H1 (cell line): ENCODE measurements at regions not wholly inside any gene's neighbourhood (a gene's known extent, or its start where the extent isn't known, plus 50 kb on each side); places are given as distances from the start of the nearest gene placed in this dataset.

ENCODE experiments used
- CTCF ChIA-PET: fragments of 300-600 bp; sonication (Branson Sonifier 250); formaldehyde crosslinking; loops from one replicate; lab custom pipeline; 2021; ENCODE audit not compliant: partially characterized antibody; lab: Charles Lee
- POLR2A ChIA-PET: fragments of 300-600 bp; sonication (Branson Sonifier 250); formaldehyde crosslinking; loops from one replicate; lab custom pipeline; 2021; ENCODE audit warnings: inconsistent platforms; ENCODE audit not compliant: partially characterized antibody; lab: Charles Lee
- DNase-seq, 2 experiments: peaks; one replicate each; pipeline versions ENCODE4 v3.0.0 to v3.0.0-alpha.2; 2010 to 2022; ENCODE audit warnings: low spot score in 2 of 2, low read depth in 1 of 2, mixed read lengths in 1 of 2
- FAIRE-seq: peaks from 2 replicates; lab custom pipeline; 2011; peaks lifted over from hg19 to GRCh38; lab: Jason Lieb, UNC
- H2AFZ ChIP-seq: 2 replicates; pipeline ENCODE4 v1.8.1; 2012; ENCODE audit warnings: low read length, inconsistent platforms
- H2AK5ac ChIP-seq: 2 replicates; pipeline ENCODE4 v1.6.1; 2013; ENCODE audit warnings: low read depth, low read length
- H2BK120ac ChIP-seq: replicated peaks from 2 replicates; pipeline ENCODE3; 2013; ENCODE audit warnings: low read depth, low read length, inconsistent platforms
- H2BK12ac ChIP-seq: 2 replicates; pipeline ENCODE4 v1.6.1; 2013; ENCODE audit warnings: low read depth, low read length
- H2BK15ac ChIP-seq: 2 replicates; pipeline ENCODE4 v1.6.1; 2013; ENCODE audit warnings: low read length
- H2BK20ac ChIP-seq: 2 replicates; pipeline ENCODE4 v1.6.1; 2013; ENCODE audit warnings: low read length
- H2BK5ac ChIP-seq: 2 replicates; pipeline ENCODE4 v1.6.1; 2013; ENCODE audit warnings: low read depth, low read length
- H3K14ac ChIP-seq: 2 replicates; pipeline ENCODE4 v1.6.1; 2013; ENCODE audit warnings: inconsistent platforms; ENCODE audit not compliant: insufficient read length
- H3K18ac ChIP-seq: 2 replicates; pipeline ENCODE4 v1.6.1; 2013; ENCODE audit warnings: low read length; ENCODE audit errors: extremely low read depth
- H3K23ac ChIP-seq: 2 replicates; pipeline ENCODE4 v1.6.1; 2013; ENCODE audit warnings: inconsistent platforms; ENCODE audit not compliant: insufficient read length
- H3K23me2 ChIP-seq: 2 replicates; pipeline ENCODE4 v1.6.1; 2013; ENCODE audit warnings: low read depth, low read length
- H3K27ac ChIP-seq: 2 replicates; pipeline ENCODE4 v1.6.1; 2011; ENCODE audit warnings: low read depth, low read length, inconsistent platforms
- H3K27me3 ChIP-seq, 4 experiments: replicated peaks in 1 of 4; 1 replicate in 1 of 4; 2 replicates in 3 of 4; pipeline versions ENCODE4 v1.6.1 to v1.8.1; 2011 to 2013; ENCODE audit warnings: low read length in 3 of 4, mild to moderate bottlenecking in 3 of 4, inconsistent platforms in 2 of 4, mixed read lengths in 2 of 4, moderate library complexity in 1 of 4; ENCODE audit not compliant: control insufficient read depth in 3 of 4, insufficient read depth in 3 of 4; ENCODE audit errors: extremely low read depth in 1 of 4
- H3K36me3 ChIP-seq, 4 experiments: 2 replicates each; pipeline versions ENCODE4 v1.6.1 to v1.8.1; 2011 to 2013; ENCODE audit warnings: mild to moderate bottlenecking in 4 of 4, low read length in 3 of 4, moderate library complexity in 2 of 4, control low read depth in 1 of 4, inconsistent platforms in 1 of 4; ENCODE audit not compliant: insufficient read depth in 4 of 4, control insufficient read depth in 2 of 4
- H3K4ac ChIP-seq: replicated peaks from 2 replicates; pipeline ENCODE3; 2013; ENCODE audit warnings: low read length, low read depth, mixed read lengths, inconsistent platforms; ENCODE audit not compliant: insufficient read length
- H3K4me1 ChIP-seq, 4 experiments: replicated peaks in 1 of 4; 1 replicate in 1 of 4; 2 replicates in 3 of 4; pipeline versions ENCODE4 v1.6.1 to v1.8.1; 2011 to 2013; ENCODE audit warnings: low read length in 3 of 4, inconsistent platforms in 2 of 4, mixed read lengths in 1 of 4; ENCODE audit not compliant: insufficient read depth in 4 of 4, control insufficient read depth in 3 of 4
- H3K4me2 ChIP-seq, 2 experiments: 2 replicates each; pipeline versions ENCODE4 v1.6.1 to v1.8.1; 2011 to 2013; ENCODE audit warnings: low read depth in 2 of 2, low read length in 2 of 2, control low read depth in 1 of 2, inconsistent platforms in 1 of 2, mild to moderate bottlenecking in 1 of 2; ENCODE audit not compliant: insufficient read depth in 1 of 2
- H3K4me3 ChIP-seq, 4 experiments: fragments of 200-600, 300-600 bp in 1 of 4; sonication (generic), shearing (Covaris generic), sonication (Bioruptor Twin) in 1 of 4; 2 replicates each; pipeline versions ENCODE4 v1.5.1 to v1.8.1; 2011 to 2016; ENCODE audit warnings: low read length in 4 of 4, low read depth in 3 of 4, control low read depth in 2 of 4, inconsistent platforms in 2 of 4, mild to moderate bottlenecking in 2 of 4, mixed read lengths in 1 of 4, moderate library complexity in 1 of 4; ENCODE audit not compliant: insufficient read depth in 2 of 4; ENCODE audit errors: extremely low read depth in 1 of 4
- H3K56ac ChIP-seq: replicated peaks from 2 replicates; pipeline ENCODE3; 2013; ENCODE audit warnings: low read depth, mild to moderate bottlenecking, mixed read lengths, low read length, inconsistent platforms; ENCODE audit not compliant: insufficient read length
- H3K79me1 ChIP-seq: 2 replicates; pipeline ENCODE4 v1.6.1; 2013; ENCODE audit warnings: low read depth, low read length, control low read depth
- H3K79me2 ChIP-seq, 2 experiments: 2 replicates each; pipeline versions ENCODE4 v1.6.1 to v1.8.1; 2012 to 2013; ENCODE audit warnings: low read length in 2 of 2, mild to moderate bottlenecking in 2 of 2, inconsistent platforms in 1 of 2; ENCODE audit not compliant: insufficient read depth in 2 of 2, control insufficient read depth in 1 of 2
- H3K9ac ChIP-seq, 4 experiments: replicated peaks in 1 of 4; 1 replicate in 1 of 4; 2 replicates in 3 of 4; pipeline versions ENCODE4 v1.6.1 to v1.8.1; 2011 to 2013; ENCODE audit warnings: low read depth in 3 of 4, low read length in 3 of 4, control low read depth in 2 of 4, mild to moderate bottlenecking in 2 of 4, moderate library complexity in 2 of 4, inconsistent platforms in 1 of 4; ENCODE audit errors: extremely low read depth in 1 of 4
- H3K9me3 ChIP-seq, 2 experiments: 2 replicates each; pipeline versions ENCODE4 v1.6.1 to v1.8.1; 2012 to 2013; ENCODE audit warnings: mild to moderate bottlenecking in 2 of 2, moderate library complexity in 2 of 2, control low read depth in 1 of 2, inconsistent platforms in 1 of 2, low read depth in 1 of 2, low read length in 1 of 2, mixed read lengths in 1 of 2; ENCODE audit not compliant: insufficient read depth in 2 of 2
- H4K20me1 ChIP-seq, 2 experiments: replicated peaks in 1 of 2; 2 replicates each; pipeline versions ENCODE3 to v1.8.1; 2011 to 2013; ENCODE audit warnings: inconsistent platforms in 2 of 2, low read length in 2 of 2, mild to moderate bottlenecking in 1 of 2; ENCODE audit not compliant: insufficient read depth in 2 of 2, control insufficient read depth in 1 of 2
- H4K5ac ChIP-seq: 2 replicates; pipeline ENCODE4 v1.6.1; 2013; ENCODE audit warnings: low read length, low read depth, mixed read lengths, inconsistent platforms; ENCODE audit not compliant: insufficient read length
- H4K8ac ChIP-seq: 2 replicates; pipeline ENCODE4 v1.8.0; 2013; ENCODE audit warnings: mild to moderate bottlenecking, moderate library complexity, low read length, inconsistent platforms; ENCODE audit not compliant: insufficient read depth; ENCODE audit errors: extremely low read depth
- H4K91ac ChIP-seq: replicated peaks from 2 replicates; pipeline ENCODE3; 2013; ENCODE audit warnings: low read length, mixed read lengths, inconsistent platforms; ENCODE audit not compliant: insufficient read length
- BACH1 ChIP-seq: IDR thresholded peaks from 2 replicates; pipeline ENCODE4 v1.6.1; 2012; ENCODE audit warnings: low read length, improper control_type of control experiment
- CHD2 ChIP-seq: IDR thresholded peaks from 2 replicates; pipeline ENCODE4 v1.6.1; 2012; ENCODE audit warnings: low read length, improper control_type of control experiment
- CREB1 ChIP-seq: IDR thresholded peaks from 2 replicates; pipeline ENCODE4 v1.6.1; 2012; ENCODE audit warnings: inconsistent platforms
- E2F6 ChIP-seq: IDR thresholded peaks from 2 replicates; pipeline ENCODE4 v1.6.1; 2012; ENCODE audit warnings: inconsistent platforms
- JUN ChIP-seq: IDR thresholded peaks from 2 replicates; pipeline ENCODE4 v1.6.1; 2011; ENCODE audit warnings: low read depth, mild to moderate bottlenecking, improper control_type of control experiment, low read length
- KDM5A ChIP-seq: fragments of 200-600 bp; IDR thresholded peaks from 2 replicates; pipeline ENCODE4 v1.7.1; 2012; ENCODE audit warnings: mild to moderate bottlenecking, low read length, inconsistent platforms, mixed read lengths
- NANOG ChIP-seq: IDR thresholded peaks from 2 replicates; pipeline ENCODE4 v1.6.1; 2011; ENCODE audit warnings: low read length, low read depth, mild to moderate bottlenecking, inconsistent platforms; ENCODE audit not compliant: insufficient read depth, poor library complexity, severe bottlenecking
- NRF1 ChIP-seq: IDR thresholded peaks from 2 replicates; pipeline ENCODE4 v1.6.1; 2011; ENCODE audit warnings: mild to moderate bottlenecking, low read depth, low read length, improper control_type of control experiment
- RNF2 ChIP-seq: fragments of 200-900, 300-1000 bp; sonication (generic); IDR thresholded peaks from 2 replicates; pipeline ENCODE4 v1.7.1; 2016; ENCODE audit warnings: borderline replicate concordance, low read depth, mild to moderate bottlenecking, antibody characterized with exemption, low read length; ENCODE audit not compliant: poor library complexity, severe bottlenecking; ENCODE audit errors: missing control alignments
- RXRA ChIP-seq: IDR thresholded peaks from 2 replicates; pipeline ENCODE4 v1.6.1; 2011; ENCODE audit warnings: low read depth, mild to moderate bottlenecking, low read length, moderate library complexity; ENCODE audit not compliant: insufficient read depth
- SIX5 ChIP-seq: IDR thresholded peaks from 2 replicates; pipeline ENCODE4 v1.6.1; 2011; ENCODE audit warnings: mild to moderate bottlenecking, low read depth, low read length
- SP1 ChIP-seq: IDR thresholded peaks from 2 replicates; pipeline ENCODE4 v1.6.1; 2011; ENCODE audit warnings: low read depth, low read length
- USF2 ChIP-seq: IDR thresholded peaks from 2 replicates; pipeline ENCODE4 v1.6.1; 2011; ENCODE audit warnings: low read length, improper control_type of control experiment
- WGBS, 2 experiments: shearing (Covaris generic) in 1 of 2; methylation state at CpG; one replicate each; pipeline versions ENCODE4 v1.1.6 to v1.1.7; 2013 to 2015; ENCODE audit warnings: low lambda C conversion rate in 2 of 2, mixed read lengths in 2 of 2, inconsistent platforms in 1 of 2, low coverage in 1 of 2, missing lambda C conversion rate in 1 of 2; ENCODE audit not compliant: insufficient replicate concordance in 2 of 2, insufficient coverage in 1 of 2, insufficient read length in 1 of 2; ENCODE audit errors: extremely low coverage in 1 of 2, missing lambda C conversion rate in 1 of 2; 5-methylcytosine and 5-hydroxymethylcytosine counted together

- Histone ChIP-seq H3K9ac (no peak overlapping the region), H3K9me3 (no peaks in the 10 kb centered on the region), H3K4ac (no peak overlapping the region), H3K79me1 (no peaks in the 10 kb centered on the region), H4K20me1 (peaks cover 0 to 2% of the 10 kb centered on the region in 2 experiments), H4K91ac (no peak overlapping the region), H2BK120ac (no peak overlapping the region), H2BK20ac (no peak overlapping the region), H3K4me2 (no peak overlapping the region), H2BK15ac (no peak overlapping the region), H2AFZ (no peak overlapping the region), H3K14ac (no peak overlapping the region), H3K4me3 (no peak overlapping the region), H2BK5ac (no peak overlapping the region), H2AK5ac (no peak overlapping the region), H4K8ac (no peak overlapping the region), H3K56ac (no peak overlapping the region), H3K27me3 (no peaks in the 10 kb centered on the region), H4K5ac (no peak overlapping the region), H3K4me1 (no peaks in the 10 kb centered on the region; a peak in 2 of 7 replicates), H3K23ac (no peak overlapping the region), H3K18ac (no peak overlapping the region), H3K23me2 (no peaks in the 10 kb centered on the region), H3K36me3 (no peaks in the 10 kb centered on the region), H3K79me2 (no peaks in the 10 kb centered on the region), H3K27ac (no peak overlapping the region), H2BK12ac (no peak overlapping the region)
- no peak for FAIRE-seq
- CTCF ChIA-PET: no interaction called here
- no peak for DNase-seq
- 89% methylated on average over 12 of the region's 12 CpGs; no CpG with 5 or more reads in 1 of the 2 experiments for WGBS, 2 experiments
- POLR2A ChIA-PET: no interaction called here
- no peak for TF ChIP-seq CREB1
- TF ChIP-seq SIX5: no peak
- TF ChIP-seq RNF2: no peak
- no peak for TF ChIP-seq NRF1
- TF ChIP-seq RXRA: no peak
- TF ChIP-seq CHD2: no peak
- TF ChIP-seq E2F6: no peak
- TF ChIP-seq USF2: no peak
- no peak for TF ChIP-seq SP1
- no peak for TF ChIP-seq NANOG
- no peak for TF ChIP-seq JUN
- TF ChIP-seq KDM5A: no peak
- TF ChIP-seq BACH1: no peak
Measured at GRCh38 chr22:48429446-48430020, 1398.1 kb downstream of the BRD1 start.
